WERI-Rb-1 (cell line): ENCODE measurements at regions not wholly inside any gene's neighbourhood (a gene's known extent, or its start where the extent isn't known, plus 50 kb on each side); places are given as distances from the start of the nearest gene placed in this dataset.
"Not testable (repeated sequence)": the region's sequence is repeated elsewhere in the genome, so short reads cannot be mapped to it uniquely, and the experiment has no call there.

Source experiments
- DNase-seq: peaks from one replicate; pipeline ENCODE4 v3.0.0-alpha.2; 2020
- H3K27ac ChIP-seq: fragments of 250-450 bp; sonication (Bioruptor Pico); 2 replicates; pipeline ENCODE4 v1.5.1; 2020; ENCODE audit warnings: mild to moderate bottlenecking, moderate library complexity
- H3K27me3 ChIP-seq: fragments of 250-450 bp; sonication (Bioruptor Pico); 2 replicates; pipeline ENCODE4 v1.5.1; 2021; ENCODE audit warnings: mild to moderate bottlenecking, low read depth, moderate library complexity; ENCODE audit not compliant: insufficient read depth, severe bottlenecking
- H3K36me3 ChIP-seq: fragments of 250-450 bp; sonication (Bioruptor Pico); 2 replicates; pipeline ENCODE4 v1.5.1; 2020; ENCODE audit warnings: mild to moderate bottlenecking, moderate library complexity
- H3K4me3 ChIP-seq: 2 replicates; pipeline ENCODE4 v1.5.1; 2011; ENCODE audit warnings: low read depth, mild to moderate bottlenecking, control low read depth, low read length
- H3K9me3 ChIP-seq: fragments of 250-450 bp; sonication (Bioruptor Pico); 2 replicates; pipeline ENCODE4 v1.5.1; 2021; ENCODE audit warnings: mild to moderate bottlenecking, moderate library complexity; ENCODE audit not compliant: severe bottlenecking

GRCh38 chr5:177664737-177665136 lies 64.8 kb downstream of the B4GALT7 start:
- not testable (repeated sequence) for H3K27ac ChIP-seq, H3K4me3 ChIP-seq, H3K36me3 ChIP-seq, H3K27me3 ChIP-seq, DNase-seq, H3K9me3 ChIP-seq

- not testable (repeated sequence) for H3K4me3 ChIP-seq, H3K27me3 ChIP-seq, DNase-seq, H3K9me3 ChIP-seq, H3K27ac ChIP-seq, H3K36me3 ChIP-seq
Measured at GRCh38 chr5:177665172-177665571, 65.2 kb downstream of the B4GALT7 start.

GRCh38 chr5:177665960-177666359 lies 66.0 kb downstream of the B4GALT7 start:
- not testable (repeated sequence) for H3K27ac ChIP-seq

GRCh38 chr5:177671035-177671754 lies 71.3 kb downstream of the B4GALT7 start:
- H3K27ac ChIP-seq, DNase-seq, H3K9me3 ChIP-seq, H3K27me3 ChIP-seq, H3K36me3 ChIP-seq: not testable (repeated sequence)
- peak overlapping the region; percentile 37 for H3K4me3 ChIP-seq

More at GRCh38 chr5:177665960-177666359, 66.0 kb downstream of the B4GALT7 start:
- not testable (repeated sequence) for H3K27me3 ChIP-seq, H3K9me3 ChIP-seq, H3K4me3 ChIP-seq, H3K36me3 ChIP-seq, DNase-seq

GRCh38 chr5:177671755-177672690 lies 72.1 kb downstream of the B4GALT7 start:
- DNase-seq: peak; percentile 70
- not testable (repeated sequence) for H3K9me3 ChIP-seq, H3K27ac ChIP-seq, H3K27me3 ChIP-seq, H3K36me3 ChIP-seq
- peak overlapping the region; percentile 18; the same call in 1 of the 2 replicates for H3K4me3 ChIP-seq
